ENCODE measurements at regions not wholly inside any gene's neighbourhood (a gene's known extent, or its start where the extent isn't known, plus 50 kb on each side); places are given as distances from the start of the nearest gene placed in this dataset.

DNA sequence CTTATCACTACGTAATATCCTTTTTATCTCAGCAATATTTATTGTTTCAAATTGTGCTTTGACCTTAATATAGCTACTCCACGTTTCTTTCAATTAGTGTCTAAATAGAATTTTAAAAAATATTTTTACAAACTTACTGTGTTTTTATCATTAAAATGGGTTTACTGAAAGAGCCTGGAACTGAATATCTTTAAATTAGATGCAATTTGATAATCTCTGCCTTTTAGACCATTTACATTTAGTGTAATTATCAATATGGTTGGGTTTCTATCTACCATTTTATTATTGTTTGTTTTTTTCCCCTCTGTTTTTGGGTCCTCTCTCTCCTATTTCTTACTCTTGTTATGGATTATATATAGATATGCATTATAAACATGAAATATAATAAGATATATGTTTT, 327.8 kb downstream of the IRX2 start:
- TF ChIP-seq, protein P1, sequence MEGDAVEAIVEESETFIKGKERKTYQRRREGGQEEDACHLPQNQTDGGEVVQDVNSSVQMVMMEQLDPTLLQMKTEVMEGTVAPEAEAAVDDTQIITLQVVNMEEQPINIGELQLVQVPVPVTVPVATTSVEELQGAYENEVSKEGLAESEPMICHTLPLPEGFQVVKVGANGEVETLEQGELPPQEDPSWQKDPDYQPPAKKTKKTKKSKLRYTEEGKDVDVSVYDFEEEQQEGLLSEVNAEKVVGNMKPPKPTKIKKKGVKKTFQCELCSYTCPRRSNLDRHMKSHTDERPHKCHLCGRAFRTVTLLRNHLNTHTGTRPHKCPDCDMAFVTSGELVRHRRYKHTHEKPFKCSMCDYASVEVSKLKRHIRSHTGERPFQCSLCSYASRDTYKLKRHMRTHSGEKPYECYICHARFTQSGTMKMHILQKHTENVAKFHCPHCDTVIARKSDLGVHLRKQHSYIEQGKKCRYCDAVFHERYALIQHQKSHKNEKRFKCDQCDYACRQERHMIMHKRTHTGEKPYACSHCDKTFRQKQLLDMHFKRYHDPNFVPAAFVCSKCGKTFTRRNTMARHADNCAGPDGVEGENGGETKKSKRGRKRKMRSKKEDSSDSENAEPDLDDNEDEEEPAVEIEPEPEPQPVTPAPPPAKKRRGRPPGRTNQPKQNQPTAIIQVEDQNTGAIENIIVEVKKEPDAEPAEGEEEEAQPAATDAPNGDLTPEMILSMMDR (IDR thresholded peaks at IDR 0.05; ENCODE audit: insufficient read depth, low read depth, low read length), result no peak
- no peak for TF ChIP-seq EZH2 (IDR thresholded peaks at IDR 0.05; ENCODE audit: insufficient read depth, low read length)

Data from astrocyte (in vitro differentiated cells and primary cell).